Anterior cingulate cortex (tissue), 58 donors: ENCODE measurements at regions not wholly inside any gene's neighbourhood (a gene's known extent, or its start where the extent isn't known, plus 50 kb on each side); places are given as distances from the start of the nearest gene placed in this dataset.
A peak's percentile ranks its signal among the peaks of the same experiment; 100 is the strongest.

Experiments
- DNase-seq, 58 donors: peaks; one replicate each; lab custom pipeline; 2025; lab: John Stamatoyannopoulos, UW

- DNase-seq = no peak
Measured at GRCh38 chr12:41784957-41785356, 359.7 kb downstream of the GXYLT1 start.

GRCh38 chr12:41778934-41779333, 365.7 kb downstream of the GXYLT1 start:
- no peak for DNase-seq

GRCh38 chr12:41777064-41777790, 367.4 kb downstream of the GXYLT1 start:
- DNase-seq = no peak

GRCh38 chr12:41772478-41772877, 372.2 kb downstream of the GXYLT1 start:
- no peak for DNase-seq

GRCh38 chr12:41769810-41770209, 374.9 kb downstream of the GXYLT1 start:
- no peak for DNase-seq

- DNase-seq = no peak
Measured at GRCh38 chr12:41768456-41768855, 376.2 kb downstream of the GXYLT1 start.

- DNase-seq = no peak
Measured at GRCh38 chr12:41762691-41763090, 382.0 kb downstream of the GXYLT1 start.

- no peak for DNase-seq
Measured at GRCh38 chr12:41745593-41745992, 399.1 kb downstream of the GXYLT1 start.

- DNase-seq = no peak
Measured at GRCh38 chr12:41743835-41744234, 400.8 kb downstream of the GXYLT1 start.

- no peak for DNase-seq
Measured at GRCh38 chr12:41739066-41739465, 405.6 kb downstream of the GXYLT1 start.

- DNase-seq = no peak
Measured at GRCh38 chr12:41737423-41737822, 407.3 kb downstream of the GXYLT1 start.

- DNase-seq = no peak
Measured at GRCh38 chr12:41736436-41736835, 408.2 kb downstream of the GXYLT1 start.

GRCh38 chr12:41731691-41732090, 413.0 kb downstream of the GXYLT1 start:
- no peak for DNase-seq

GRCh38 chr12:41731061-41731460, 413.6 kb downstream of the GXYLT1 start:
- no peak for DNase-seq

- DNase-seq = no peak
Measured at GRCh38 chr12:41724216-41724615, 420.5 kb downstream of the GXYLT1 start.

GRCh38 chr12:41719214-41719613, 425.5 kb downstream of the GXYLT1 start:
- no peak for DNase-seq

- no peak for DNase-seq
Measured at GRCh38 chr12:41715256-41715655, 429.4 kb downstream of the GXYLT1 start.

GRCh38 chr12:41709463-41710285, 435.0 kb downstream of the GXYLT1 start:
- DNase-seq = no peak

- DNase-seq = peak in 2 of 58 donors; percentile 0 to 8
Measured at GRCh38 chr12:41709012-41709411, 435.7 kb downstream of the GXYLT1 start.

- no peak for DNase-seq
Measured at GRCh38 chr12:41706376-41706775, 438.3 kb downstream of the GXYLT1 start.

- DNase-seq = no peak
Measured at GRCh38 chr12:41701943-41702601, 442.6 kb downstream of the GXYLT1 start.
